ENCODE measurements at regions not wholly inside any gene's neighbourhood (a gene's known extent, or its start where the extent isn't known, plus 50 kb on each side); places are given as distances from the start of the nearest gene placed in this dataset.

DNA sequence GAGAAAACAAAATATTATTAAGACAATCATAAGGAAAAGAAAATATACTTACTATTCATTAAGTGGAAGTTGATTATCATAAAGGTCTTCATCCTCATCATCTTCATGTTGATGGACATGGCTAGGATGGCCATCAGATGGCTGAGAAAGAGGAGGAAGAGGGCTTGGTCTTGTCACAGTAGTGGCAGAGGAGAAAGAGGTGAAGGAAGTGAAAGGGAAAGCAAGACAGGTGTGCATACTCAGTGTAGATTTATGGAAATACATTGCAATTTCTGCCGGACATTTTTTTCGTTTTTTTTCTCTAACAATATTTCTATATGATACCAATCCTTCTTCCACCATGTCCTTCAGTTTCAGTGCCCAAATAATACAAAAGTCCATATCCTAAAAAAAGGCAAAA is 1409.8 kb downstream of the PCDH7 start:
- no peak for TF ChIP-seq GATA3 (IDR thresholded peaks at IDR 0.05; ENCODE audit: low read depth, low read length)
- no peak for TF ChIP-seq GATA2 (IDR thresholded peaks at IDR 0.05; ENCODE audit: low read depth, low read length)

All from SH-SY5Y (cell line).